ENCODE measurements at regions not wholly inside any gene's neighbourhood (a gene's known extent, or its start where the extent isn't known, plus 50 kb on each side); places are given as distances from the start of the nearest gene placed in this dataset.

DNA sequence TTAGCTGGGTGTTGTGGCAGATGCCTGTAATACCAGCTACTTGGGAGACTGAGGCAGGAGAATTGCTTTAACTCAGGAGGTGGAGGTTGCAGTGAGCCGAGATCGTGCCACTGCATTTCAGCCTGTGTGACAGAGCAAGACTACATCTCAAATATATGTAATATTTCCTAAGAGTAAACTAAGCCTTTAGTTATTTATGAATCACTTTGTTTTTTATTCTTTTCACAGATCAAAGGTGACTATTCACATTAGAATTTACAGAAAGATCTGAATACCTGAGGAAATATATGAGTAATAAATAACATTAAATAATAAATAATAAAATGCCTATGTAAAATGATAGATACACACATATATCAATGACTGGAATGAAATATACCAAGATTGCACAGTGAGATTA, 630.8 kb upstream of the IMPG1 start:
- Mint-ChIP-seq H3K4me1 (ENCODE audit: low read depth) (no peaks in the 10 kb centered on the region), H3K27ac (no peak overlapping the region), H3K4me3 (no peak overlapping the region), H3K9me3 (no peaks in the 10 kb centered on the region), H3K27me3 (ENCODE audit: insufficient read depth) (no peaks in the 10 kb centered on the region; the same call in 1 of the 2 replicates), H3K36me3 (ENCODE audit: low read depth) (no peaks in the 10 kb centered on the region)
- DNase-seq = no peak
- TF ChIP-seq, protein P1, sequence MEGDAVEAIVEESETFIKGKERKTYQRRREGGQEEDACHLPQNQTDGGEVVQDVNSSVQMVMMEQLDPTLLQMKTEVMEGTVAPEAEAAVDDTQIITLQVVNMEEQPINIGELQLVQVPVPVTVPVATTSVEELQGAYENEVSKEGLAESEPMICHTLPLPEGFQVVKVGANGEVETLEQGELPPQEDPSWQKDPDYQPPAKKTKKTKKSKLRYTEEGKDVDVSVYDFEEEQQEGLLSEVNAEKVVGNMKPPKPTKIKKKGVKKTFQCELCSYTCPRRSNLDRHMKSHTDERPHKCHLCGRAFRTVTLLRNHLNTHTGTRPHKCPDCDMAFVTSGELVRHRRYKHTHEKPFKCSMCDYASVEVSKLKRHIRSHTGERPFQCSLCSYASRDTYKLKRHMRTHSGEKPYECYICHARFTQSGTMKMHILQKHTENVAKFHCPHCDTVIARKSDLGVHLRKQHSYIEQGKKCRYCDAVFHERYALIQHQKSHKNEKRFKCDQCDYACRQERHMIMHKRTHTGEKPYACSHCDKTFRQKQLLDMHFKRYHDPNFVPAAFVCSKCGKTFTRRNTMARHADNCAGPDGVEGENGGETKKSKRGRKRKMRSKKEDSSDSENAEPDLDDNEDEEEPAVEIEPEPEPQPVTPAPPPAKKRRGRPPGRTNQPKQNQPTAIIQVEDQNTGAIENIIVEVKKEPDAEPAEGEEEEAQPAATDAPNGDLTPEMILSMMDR (IDR thresholded peaks at IDR 0.05) = no peak

DNA sequence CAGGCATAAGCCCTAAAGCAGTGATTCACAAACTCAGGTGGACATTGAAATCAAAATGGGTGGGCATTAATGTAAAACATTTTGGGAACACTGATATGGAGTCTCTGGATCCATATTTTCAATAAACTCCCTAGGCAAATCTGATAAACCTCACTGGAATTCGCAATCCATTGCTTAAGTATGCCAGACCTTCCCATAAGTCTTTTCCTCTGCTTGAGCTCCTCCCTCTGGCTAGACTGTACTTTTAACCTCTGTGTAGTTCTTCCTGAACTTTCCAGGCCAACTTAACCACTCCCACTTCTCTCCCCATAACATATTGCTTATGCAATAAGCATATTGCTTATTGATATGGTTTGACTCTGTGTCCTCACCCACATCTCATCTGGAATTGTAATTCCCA, 629.7 kb upstream of the IMPG1 start:
- DNase-seq = no peak
- Mint-ChIP-seq H3K27me3 (ENCODE audit: insufficient read depth) (no peaks in the 10 kb centered on the region; the same call in 1 of the 2 replicates), H3K9me3 (no peaks in the 10 kb centered on the region)

DNA sequence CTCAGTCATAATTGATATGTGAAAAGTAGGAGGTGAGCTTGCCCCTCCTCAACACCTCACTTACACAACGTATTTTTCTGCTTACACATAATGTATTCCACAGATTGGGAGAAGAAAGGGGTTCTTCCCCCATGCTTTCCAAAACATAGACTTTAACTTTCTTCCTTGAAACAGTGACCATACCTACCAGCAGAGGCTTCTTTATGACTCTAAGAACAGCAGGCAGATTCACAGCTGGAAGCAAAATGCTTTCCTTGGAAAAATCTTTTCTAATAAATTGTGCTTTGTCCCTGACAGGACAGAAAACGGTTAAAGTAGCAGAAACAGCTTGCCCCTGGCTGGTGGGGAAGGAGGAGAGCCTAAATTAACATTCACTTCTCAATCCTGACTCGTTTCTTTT, 629.1 kb upstream of the IMPG1 start:
- H3K36me3 Mint-ChIP-seq (ENCODE audit: low read depth) = no peaks in the 10 kb centered on the region

More for the DNA sequence above, 629.7 kb upstream of the IMPG1 start:
- no peak overlapping the region for H3K4me3 Mint-ChIP-seq
- no peaks in the 10 kb centered on the region for H3K36me3 Mint-ChIP-seq (ENCODE audit: low read depth)
- TF ChIP-seq, protein P1 (IDR thresholded peaks at IDR 0.05) = no peak
- H3K27ac Mint-ChIP-seq = no peak overlapping the region
- no peaks in the 10 kb centered on the region for H3K4me1 Mint-ChIP-seq (ENCODE audit: low read depth)

DNA sequence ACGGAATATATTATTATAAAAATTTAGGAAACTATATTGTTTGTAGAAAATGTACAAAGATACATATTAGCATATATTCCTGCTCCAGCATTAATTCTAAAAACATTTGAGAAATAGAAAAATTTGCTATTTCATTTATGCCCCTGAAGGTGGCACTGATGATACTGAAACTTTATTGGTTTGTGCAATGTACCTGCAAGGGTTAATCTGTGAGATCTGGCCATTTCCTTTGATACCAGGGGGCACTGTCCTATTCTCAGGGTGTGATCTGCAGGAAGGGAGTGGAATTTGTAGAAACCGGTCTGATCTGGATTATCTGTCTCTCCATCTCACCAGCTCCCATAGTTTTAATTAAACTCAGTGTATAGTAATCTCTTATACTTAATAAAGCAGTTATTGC, 625.1 kb upstream of the IMPG1 start:
- DNase-seq = no peak
- no peaks in the 10 kb centered on the region for H3K4me1 Mint-ChIP-seq (ENCODE audit: low read depth)
- no peaks in the 10 kb centered on the region for H3K27me3 Mint-ChIP-seq (ENCODE audit: insufficient read depth)

More for the DNA sequence above, 629.1 kb upstream of the IMPG1 start:
- Mint-ChIP-seq H3K27ac (no peak overlapping the region), H3K4me3 (no peak overlapping the region), H3K27me3 (ENCODE audit: insufficient read depth) (no peaks in the 10 kb centered on the region; the same call in 1 of the 2 replicates), H3K4me1 (ENCODE audit: low read depth) (no peaks in the 10 kb centered on the region), H3K9me3 (no peaks in the 10 kb centered on the region)
- TF ChIP-seq, protein P1 (IDR thresholded peaks at IDR 0.05) = no peak
- no peak for DNase-seq

DNA sequence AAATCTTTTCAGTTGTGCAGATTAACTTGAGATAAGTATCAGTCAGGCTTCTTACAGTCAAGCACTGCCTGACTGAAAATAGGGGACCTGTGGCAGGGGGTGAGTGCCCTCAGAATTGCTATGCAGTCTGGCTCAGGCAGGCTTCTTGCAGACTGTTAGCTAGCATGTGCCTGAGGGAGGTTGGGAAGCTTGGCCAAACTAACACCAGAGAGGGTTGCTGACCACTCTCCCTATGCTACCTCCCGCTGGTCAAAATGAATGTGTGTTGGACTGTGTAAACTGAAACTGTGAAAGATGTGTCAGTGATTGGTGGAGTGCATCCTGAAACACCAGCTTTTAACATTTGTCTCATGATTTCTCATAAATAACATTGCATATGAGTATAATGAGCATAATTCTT, 622.3 kb upstream of the IMPG1 start:
- TF ChIP-seq, protein P1 (IDR thresholded peaks at IDR 0.05) = no peak
- H3K4me3 Mint-ChIP-seq = no peak overlapping the region
- no peak for DNase-seq
- no peak overlapping the region for H3K27ac Mint-ChIP-seq
- H3K36me3 Mint-ChIP-seq (ENCODE audit: low read depth) = no peaks in the 10 kb centered on the region
- no peaks in the 10 kb centered on the region for H3K27me3 Mint-ChIP-seq (ENCODE audit: insufficient read depth)
- no peaks in the 10 kb centered on the region for H3K4me1 Mint-ChIP-seq (ENCODE audit: low read depth)
- no peaks in the 10 kb centered on the region for H3K9me3 Mint-ChIP-seq

More for the DNA sequence above, 625.1 kb upstream of the IMPG1 start:
- no peak overlapping the region for H3K4me3 Mint-ChIP-seq
- H3K27ac Mint-ChIP-seq = no peak overlapping the region
- TF ChIP-seq, protein P1 (IDR thresholded peaks at IDR 0.05) = peak; percentile 49
- no peaks in the 10 kb centered on the region for H3K9me3 Mint-ChIP-seq
- H3K36me3 Mint-ChIP-seq (ENCODE audit: low read depth) = no peaks in the 10 kb centered on the region

DNA sequence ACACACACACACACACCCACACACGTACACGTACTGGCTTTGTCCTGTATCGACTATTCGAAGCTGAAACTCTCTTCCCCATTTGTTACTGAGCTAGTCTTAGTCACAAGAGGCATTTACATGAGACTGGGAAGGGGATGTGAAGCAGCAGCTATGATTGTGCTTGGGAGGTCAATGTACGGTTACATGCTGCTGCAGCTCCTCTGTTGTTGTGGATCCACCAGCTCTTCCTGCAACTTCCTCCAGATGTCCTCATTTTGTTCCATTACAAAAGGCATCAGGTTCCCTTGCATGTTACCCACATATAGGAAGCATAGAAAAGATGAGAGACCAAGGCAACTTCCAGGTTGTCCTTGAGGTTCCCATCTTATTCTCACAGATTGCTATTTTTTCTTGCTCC, 612.4 kb upstream of the IMPG1 start:
- no peak for DNase-seq
- no peaks in the 10 kb centered on the region for H3K4me1 Mint-ChIP-seq (ENCODE audit: low read depth)
- TF ChIP-seq, protein P1 (IDR thresholded peaks at IDR 0.05) = no peak
- H3K4me3 Mint-ChIP-seq = no peak overlapping the region
- H3K9me3 Mint-ChIP-seq = no peaks in the 10 kb centered on the region
- no peak overlapping the region for H3K27ac Mint-ChIP-seq
- H3K27me3 Mint-ChIP-seq (ENCODE audit: insufficient read depth) = peaks cover 4% of the 10 kb centered on the region
- H3K36me3 Mint-ChIP-seq (ENCODE audit: low read depth) = no peaks in the 10 kb centered on the region
